ENCODE measurements at regions not wholly inside any gene's neighbourhood (a gene's known extent, or its start where the extent isn't known, plus 50 kb on each side); places are given as distances from the start of the nearest gene placed in this dataset.

- TF ChIP-seq EP300 (IDR thresholded peaks at IDR 0.05) (no peak), CTCF (IDR thresholded peaks at IDR 0.05) (no peak)
Observed at GRCh38 chr2:155852156-155852555, 480.4 kb downstream of the NR4A2 start.
